Astrocyte of the spinal cord (primary cell): ENCODE measurements at regions not wholly inside any gene's neighbourhood (a gene's known extent, or its start where the extent isn't known, plus 50 kb on each side); places are given as distances from the start of the nearest gene placed in this dataset.
"Not testable (repeated sequence)": the region's sequence is repeated elsewhere in the genome, so short reads cannot be mapped to it uniquely, and the experiment has no call there.

ENCODE experiments used
- DNase-seq: peaks from one replicate; pipeline ENCODE4 v3.0.0; 2011; ENCODE audit warnings: low read depth, low spot score
- H3K4me3 ChIP-seq: 2 replicates; pipeline ENCODE4 v1.5.1; 2011; ENCODE audit warnings: low read depth, mild to moderate bottlenecking, low read length, moderate library complexity
- in situ Hi-C: cut with HindIII; loops from 2 replicates; pipeline ENCODE4 v1.10.0; 2017; ENCODE audit warnings: low sequenced_read_pairs
- TF ChIP-seq, protein P1 (sequence below): IDR thresholded peaks from 2 replicates; pipeline ENCODE4 v1.5.1; 2012; ENCODE audit warnings: low read depth, mild to moderate bottlenecking, low read length, inconsistent platforms

DNA sequence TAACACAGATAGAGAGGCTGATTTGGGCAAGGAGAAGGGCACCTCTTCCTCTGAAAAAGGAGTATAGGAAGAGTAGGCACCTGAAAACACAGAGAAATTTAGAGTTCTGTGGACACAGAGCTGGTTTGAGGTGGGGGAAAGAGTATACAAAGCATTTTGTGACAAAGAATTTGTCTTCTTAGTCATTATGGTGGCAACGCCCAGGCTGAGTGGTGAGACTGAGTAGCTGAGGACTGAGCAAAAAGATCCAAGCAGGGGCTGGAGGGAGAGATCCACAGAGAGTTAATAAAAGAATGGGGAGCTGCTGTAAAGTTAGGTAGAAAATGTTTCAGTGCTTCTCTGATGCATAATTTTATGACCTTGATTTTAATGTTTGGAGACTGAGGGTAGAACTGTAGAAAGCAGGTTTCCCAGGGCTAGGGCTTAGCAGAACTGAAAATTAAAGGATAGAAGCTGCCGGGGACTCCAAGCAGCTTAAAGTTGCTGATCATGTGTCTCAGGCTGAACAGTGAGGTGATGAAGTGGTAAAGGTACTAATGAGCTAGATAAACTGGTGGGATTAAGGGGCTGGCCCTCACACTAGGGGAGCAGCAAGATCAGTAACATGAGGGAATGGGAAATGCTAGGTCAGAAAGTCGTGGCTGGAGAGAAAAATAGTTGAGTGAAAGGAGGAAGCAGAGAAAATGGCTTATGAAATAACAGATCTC is 118.9 kb downstream of the CEP44 start:
- DNase-seq = no peak
- TF ChIP-seq, protein P1, sequence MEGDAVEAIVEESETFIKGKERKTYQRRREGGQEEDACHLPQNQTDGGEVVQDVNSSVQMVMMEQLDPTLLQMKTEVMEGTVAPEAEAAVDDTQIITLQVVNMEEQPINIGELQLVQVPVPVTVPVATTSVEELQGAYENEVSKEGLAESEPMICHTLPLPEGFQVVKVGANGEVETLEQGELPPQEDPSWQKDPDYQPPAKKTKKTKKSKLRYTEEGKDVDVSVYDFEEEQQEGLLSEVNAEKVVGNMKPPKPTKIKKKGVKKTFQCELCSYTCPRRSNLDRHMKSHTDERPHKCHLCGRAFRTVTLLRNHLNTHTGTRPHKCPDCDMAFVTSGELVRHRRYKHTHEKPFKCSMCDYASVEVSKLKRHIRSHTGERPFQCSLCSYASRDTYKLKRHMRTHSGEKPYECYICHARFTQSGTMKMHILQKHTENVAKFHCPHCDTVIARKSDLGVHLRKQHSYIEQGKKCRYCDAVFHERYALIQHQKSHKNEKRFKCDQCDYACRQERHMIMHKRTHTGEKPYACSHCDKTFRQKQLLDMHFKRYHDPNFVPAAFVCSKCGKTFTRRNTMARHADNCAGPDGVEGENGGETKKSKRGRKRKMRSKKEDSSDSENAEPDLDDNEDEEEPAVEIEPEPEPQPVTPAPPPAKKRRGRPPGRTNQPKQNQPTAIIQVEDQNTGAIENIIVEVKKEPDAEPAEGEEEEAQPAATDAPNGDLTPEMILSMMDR = no peak
- no peak overlapping the region for H3K4me3 ChIP-seq
- in situ Hi-C loops = no loop called here

DNA sequence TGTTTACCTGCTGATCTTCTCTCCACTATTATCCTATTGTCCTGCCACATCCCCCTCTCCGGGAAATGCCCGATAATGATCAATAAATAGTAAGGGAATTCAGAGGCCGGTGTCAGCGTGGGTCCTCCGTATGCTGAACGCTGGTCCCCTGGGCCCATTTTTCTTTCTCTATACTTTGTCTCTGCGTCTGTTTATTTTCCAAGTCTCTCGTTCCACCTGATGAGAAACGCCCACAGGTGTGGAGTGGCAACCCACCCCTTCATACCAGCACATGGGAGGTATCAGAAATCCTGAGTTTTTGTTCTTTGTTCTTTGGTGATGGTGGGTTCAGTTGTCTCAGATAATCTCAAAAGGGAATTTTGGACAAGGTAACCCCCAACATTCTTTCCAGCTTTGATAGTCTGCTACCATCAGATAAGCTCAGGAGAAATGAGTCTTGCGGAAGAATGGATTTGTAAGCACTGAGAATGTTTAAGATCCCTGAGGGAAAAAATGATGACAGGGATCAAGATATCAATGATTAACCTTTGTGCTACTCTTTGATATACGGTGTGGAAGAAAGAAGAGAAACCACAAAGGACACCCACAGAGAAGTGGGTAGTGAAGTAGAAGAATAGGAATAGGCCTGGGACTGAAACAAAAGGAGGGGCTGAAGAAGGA is 117.9 kb downstream of the CEP44 start:
- DNase-seq = no peak
- in situ Hi-C loops = no loop called here
- H3K4me3 ChIP-seq = no peak overlapping the region
- TF ChIP-seq, protein P1 = no peak

DNA sequence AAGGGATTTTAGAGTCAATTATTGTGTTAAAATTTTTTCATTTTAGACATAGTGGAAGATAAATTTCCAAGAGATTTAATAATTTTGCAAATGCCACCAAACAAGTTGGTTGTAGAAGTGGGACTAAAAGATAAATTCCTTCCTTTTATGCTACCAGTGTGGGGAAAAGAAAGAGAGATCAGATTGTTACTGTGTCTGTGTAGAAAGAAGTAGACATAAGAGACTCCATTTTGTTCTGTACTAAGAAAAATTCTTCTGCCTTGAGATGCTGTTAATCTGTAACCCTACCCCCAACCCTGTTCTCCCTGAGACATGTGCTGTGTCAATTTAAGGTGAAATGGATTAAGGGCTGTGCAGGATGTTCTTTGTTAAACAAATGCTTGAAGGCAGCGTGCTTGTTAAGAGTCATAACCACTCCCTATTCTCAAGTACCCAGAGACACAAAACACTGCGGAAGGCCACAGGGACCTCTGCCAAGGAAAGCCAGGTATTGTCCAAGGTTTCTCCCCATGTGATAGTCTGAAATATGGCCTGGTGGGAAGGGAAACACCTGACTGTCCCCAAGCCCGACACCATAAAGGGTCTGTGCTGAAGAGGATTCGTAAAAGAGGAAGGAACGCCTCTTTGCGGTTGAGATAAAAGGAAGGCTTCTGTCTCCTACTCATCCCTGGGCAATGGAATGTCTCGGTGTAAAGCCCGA is 117.0 kb downstream of the CEP44 start:
- in situ Hi-C loops, H3K4me3 ChIP-seq, DNase-seq: not testable (repeated sequence)

DNA sequence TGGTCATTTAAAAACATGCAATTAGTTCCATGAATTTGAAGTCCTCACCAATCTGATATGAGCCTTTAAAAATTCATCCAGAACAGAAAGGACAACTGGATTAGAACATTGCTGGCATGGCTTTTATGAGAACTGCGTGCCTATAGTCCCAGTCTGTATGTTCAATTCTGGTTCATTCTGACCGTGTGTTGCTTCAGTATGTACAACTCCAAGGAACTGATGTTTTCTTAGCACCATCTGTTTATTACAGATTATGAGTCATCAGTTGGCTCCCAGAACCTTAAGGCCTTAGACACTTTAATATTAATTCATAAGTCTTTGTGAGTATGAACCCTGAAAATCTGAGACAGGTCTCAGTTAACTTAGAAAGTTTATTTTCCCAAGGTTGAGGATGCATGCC is 115.0 kb downstream of the CEP44 start:
- peak; percentile 80 for DNase-seq
- H3K4me3 ChIP-seq = no peak overlapping the region
- TF ChIP-seq, protein P1 = no peak
- in situ Hi-C loops = no loop called here

DNA sequence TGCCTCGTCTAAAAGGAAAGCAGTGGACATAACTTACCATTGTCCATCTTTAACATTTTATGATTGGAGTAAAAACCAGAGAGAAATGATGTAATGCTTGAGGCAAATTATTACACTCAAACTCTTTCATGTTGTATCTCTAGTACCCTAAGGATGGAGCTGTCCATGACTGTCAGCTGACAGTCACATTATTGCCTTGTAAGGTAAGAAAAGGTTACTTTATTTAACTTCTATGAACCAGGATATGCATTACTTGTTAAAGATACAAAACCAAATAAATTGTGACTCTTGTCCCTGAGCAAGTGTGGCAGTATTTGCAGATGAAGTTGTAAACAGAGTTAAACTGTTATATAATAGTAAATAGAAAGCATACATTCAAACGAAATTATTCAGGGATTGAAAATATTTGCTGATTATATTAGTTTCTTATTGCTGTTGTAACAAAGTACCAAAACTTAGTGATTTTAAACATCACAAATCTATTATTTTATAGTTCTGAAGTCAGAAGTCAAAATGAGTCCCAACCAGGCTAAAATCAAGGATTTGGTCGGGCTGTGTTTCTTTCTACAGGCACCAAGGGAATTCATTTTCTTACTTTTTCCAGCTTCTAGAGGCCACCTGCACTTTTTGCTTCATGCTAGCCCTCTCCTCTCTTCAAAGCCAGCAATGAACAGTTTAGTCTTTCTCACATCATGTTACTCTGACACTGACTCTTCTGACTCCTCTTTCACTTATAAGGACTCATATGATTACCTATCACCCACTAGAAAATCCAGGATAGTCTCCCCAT is 113.8 kb downstream of the CEP44 start:
- no peak for DNase-seq
- in situ Hi-C loops = no loop called here
- H3K4me3 ChIP-seq = no peak overlapping the region
- TF ChIP-seq, protein P1 = no peak

DNA sequence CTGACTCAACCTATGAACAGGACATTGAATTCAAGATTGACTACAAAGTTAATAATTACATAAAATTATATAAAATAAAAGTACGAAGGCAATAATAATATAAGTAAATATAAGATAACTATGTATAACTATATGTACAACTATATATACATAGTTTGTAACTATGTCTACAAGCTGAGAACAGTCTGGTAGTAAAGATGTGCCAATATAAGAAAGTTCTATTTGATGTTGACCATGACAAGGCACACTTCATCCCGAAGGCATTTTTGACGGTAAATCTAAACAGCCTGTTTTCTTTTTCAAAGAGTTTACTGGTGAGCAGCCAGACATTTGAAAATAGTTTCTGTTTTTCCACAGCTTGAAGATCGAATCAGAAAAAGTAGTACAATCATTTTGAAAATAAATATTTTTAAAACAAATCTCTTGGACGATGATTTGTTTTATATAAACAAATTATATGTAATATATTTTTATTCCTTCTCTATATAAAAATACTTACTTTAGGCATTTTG is 112.9 kb downstream of the CEP44 start:
- DNase-seq = no peak
- in situ Hi-C loops = no loop called here
- TF ChIP-seq, protein P1 = no peak
- H3K4me3 ChIP-seq = no peak overlapping the region
